HCT116 (cell line): ENCODE measurements at regions not wholly inside any gene's neighbourhood (a gene's known extent, or its start where the extent isn't known, plus 50 kb on each side); places are given as distances from the start of the nearest gene placed in this dataset.

ENCODE experiments used
- ATAC-seq: fragments of 200-7000 bp; cut with Tn5 transposase; 2 replicates; pipeline ENCODE4 v1.9.1; 2020; ENCODE audit warnings: mild to moderate bottlenecking, moderate library complexity
- BruUV-seq: library from RNA; stranded (reverse); fragments of 400-500 nt; replicated peaks from 2 replicates; lab custom pipeline; 2021; lab: Mats Ljungman, UMichigan
- CTCF ChIA-PET: fragments of 300-600 bp; sonication (Branson Sonifier 250); formaldehyde crosslinking; loops from one replicate; lab custom pipeline; 2021; ENCODE audit warnings: antibody characterized with exemption; lab: Charles Lee
- POLR2A ChIA-PET: fragments of 300-600, 350-600 bp; sonication (Branson Sonifier 250); formaldehyde crosslinking; loops from one replicate; lab custom pipeline; 2021; ENCODE audit warnings: antibody characterized with exemption; lab: Charles Lee
- RAD21 ChIA-PET, 2 experiments: fragments of 300-600 bp; sonication (Branson Sonifier 250); formaldehyde crosslinking; loops; one replicate each; lab custom pipeline; 2023; ENCODE audit warnings: low total read pairs in 2 of 2; ENCODE audit not compliant: uncharacterized antibody in 2 of 2, unreplicated experiment in 2 of 2, low non-redundant PET in 1 of 2; lab: Charles Lee
- DNase-seq: peaks from one replicate; pipeline ENCODE4 v3.0.0-alpha.2; 2010; ENCODE audit warnings: low read depth, low spot score
- H2AFZ ChIP-seq: fragments of 200-600 bp; shearing (Covaris generic), sonication (generic); 2 replicates; pipeline ENCODE4 v1.6.1; 2017; ENCODE audit warnings: low read depth, mixed run types, mixed read lengths, antibody characterized with exemption, low read length; ENCODE audit not compliant: poor library complexity, severe bottlenecking
- H3K27ac ChIP-seq: 2 replicates; pipeline ENCODE4 v1.5.1; 2012; ENCODE audit warnings: low read depth, low read length
- H3K27me3 ChIP-seq: fragments of 200-600 bp; sonication (generic); 2 replicates; pipeline ENCODE4 v1.6.1; 2016; ENCODE audit warnings: mixed run types, low read length, mixed read lengths; ENCODE audit not compliant: insufficient read depth
- H3K36me3 ChIP-seq, 2 experiments: fragments of 200-500 bp in 1 of 2; fragments of 200-600 bp in 1 of 2; sonication (Bioruptor generic) in 1 of 2; sonication (generic) in 1 of 2; 2 replicates each; pipeline versions ENCODE4 v1.5.1 to v1.6.1; 2014 to 2016; ENCODE audit warnings: low read length in 2 of 2, inconsistent platforms in 1 of 2, mixed read lengths in 1 of 2, mixed run types in 1 of 2; ENCODE audit not compliant: insufficient read depth in 2 of 2, control insufficient read depth in 1 of 2
- H3K4me1 ChIP-seq, 2 experiments: fragments of 200-600 bp in 1 of 2; sonication (generic) in 1 of 2; 2 replicates each; pipeline versions ENCODE4 v1.5.1 to v1.6.1; 2012 to 2017; ENCODE audit warnings: low read length in 2 of 2, inconsistent platforms in 1 of 2, mild to moderate bottlenecking in 1 of 2, mixed read lengths in 1 of 2, mixed run types in 1 of 2, moderate library complexity in 1 of 2; ENCODE audit not compliant: insufficient read depth in 2 of 2, control insufficient read depth in 1 of 2
- H3K4me2 ChIP-seq: fragments of 200-600 bp; sonication (generic); 2 replicates; pipeline ENCODE4 v1.6.1; 2017; ENCODE audit warnings: mixed run types, low read length, mixed read lengths
- H3K4me3 ChIP-seq, 2 experiments: fragments of 200-600 bp in 1 of 2; sonication (generic) in 1 of 2; replicated peaks in 1 of 2; 2 replicates each; pipeline ENCODE4 v1.5.1; 2011 to 2016; ENCODE audit warnings: low read length in 2 of 2, control low read depth in 1 of 2, low read depth in 1 of 2, mild to moderate bottlenecking in 1 of 2, mixed read lengths in 1 of 2, mixed run types in 1 of 2
- H3K79me2 ChIP-seq: fragments of 200-600 bp; sonication (generic); 2 replicates; pipeline ENCODE4 v1.6.1; 2017; ENCODE audit warnings: mild to moderate bottlenecking, mixed run types, low read length, moderate library complexity, mixed read lengths; ENCODE audit not compliant: insufficient read depth
- H3K9ac ChIP-seq: fragments of 200-600 bp; sonication (generic); 2 replicates; pipeline ENCODE4 v1.6.1; 2016; ENCODE audit warnings: low read length, mixed read lengths
- H3K9me2 ChIP-seq: fragments of 200-600 bp; sonication (generic), shearing (Covaris generic); 2 replicates; pipeline ENCODE4 v1.6.1; 2017; ENCODE audit warnings: mixed run types, mild to moderate bottlenecking, moderate library complexity; ENCODE audit not compliant: insufficient read depth
- H3K9me3 ChIP-seq, 2 experiments: fragments of 200-500 bp in 1 of 2; fragments of 200-600 bp in 1 of 2; sonication (Bioruptor generic) in 1 of 2; sonication (generic) in 1 of 2; 2 replicates each; pipeline ENCODE4 v1.6.1; 2014 to 2017; ENCODE audit warnings: low read length in 2 of 2, mixed read lengths in 2 of 2, inconsistent platforms in 1 of 2, low read depth in 1 of 2, mild to moderate bottlenecking in 1 of 2, mixed run types in 1 of 2, moderate library complexity in 1 of 2; ENCODE audit not compliant: control insufficient read depth in 1 of 2, insufficient read depth in 1 of 2
- H4K20me1 ChIP-seq: fragments of 200-600 bp; sonication (generic), shearing (Covaris generic); 2 replicates; pipeline ENCODE4 v1.6.1; 2017; ENCODE audit warnings: mixed run types, mild to moderate bottlenecking, moderate library complexity; ENCODE audit not compliant: insufficient read depth
- CBX3 ChIP-seq: IDR thresholded peaks from 2 replicates; pipeline ENCODE4 v1.6.1; 2012; ENCODE audit warnings: low read depth
- CEBPB ChIP-seq: IDR thresholded peaks from 2 replicates; pipeline ENCODE4 v1.6.1; 2012; ENCODE audit warnings: low read depth
- EZH2 ChIP-seq: fragments of 200-600 bp; sonication (generic); IDR thresholded peaks from 2 replicates; pipeline ENCODE4 v1.6.1; 2017; ENCODE audit warnings: antibody characterized with exemption, mixed run types
- SRF ChIP-seq: IDR thresholded peaks from 2 replicates; pipeline ENCODE4 v1.6.1; 2012; ENCODE audit warnings: low read depth
- TCF7L2 ChIP-seq: IDR thresholded peaks from 2 replicates; pipeline ENCODE4 v1.7.0; 2011; ENCODE audit warnings: borderline replicate concordance, inconsistent platforms; ENCODE audit not compliant: insufficient read depth, insufficient read length; ENCODE audit errors: extremely low read depth
- YY1 ChIP-seq: IDR thresholded peaks from 2 replicates; pipeline ENCODE4 v1.6.1; 2011; ENCODE audit warnings: low read length, low read depth, moderate library complexity, mild to moderate bottlenecking; ENCODE audit not compliant: insufficient replicate concordance; ENCODE audit errors: extremely low read depth
- ZFX ChIP-seq: fragments of 450-650 bp; IDR thresholded peaks from 2 replicates; pipeline ENCODE4 v1.6.1; 2017
- intact Hi-C: fragments of 100-400 bp; cut with micrococcal nuclease; formaldehyde crosslinking; loops from 2 replicates; pipeline ENCODE4 v1.10.0; 2022
- TF ChIP-seq, protein P1 (sequence below), 3 experiments: fragments of 200-600 bp in 1 of 3; sonication (generic) in 1 of 3; IDR thresholded peaks in 2 of 3; conservative IDR thresholded peaks in 1 of 3; 2 replicates each; pipeline ENCODE4 v1.5.1; 2012 to 2017; ENCODE audit warnings: low read depth in 2 of 3, low read length in 2 of 3, antibody characterized with exemption in 1 of 3, borderline replicate concordance in 1 of 3, control low read depth in 1 of 3, mild to moderate bottlenecking in 1 of 3, mixed read lengths in 1 of 3, mixed run types in 1 of 3, moderate library complexity in 1 of 3; ENCODE audit not compliant: insufficient read depth in 1 of 3
- TF ChIP-seq, protein P2 (sequence below): IDR thresholded peaks from 2 replicates; pipeline ENCODE4 v1.6.1; 2012; ENCODE audit warnings: low read depth
- TF ChIP-seq, protein P3 (sequence below): IDR thresholded peaks from 2 replicates; pipeline ENCODE4 v1.6.1; 2012

DNA sequence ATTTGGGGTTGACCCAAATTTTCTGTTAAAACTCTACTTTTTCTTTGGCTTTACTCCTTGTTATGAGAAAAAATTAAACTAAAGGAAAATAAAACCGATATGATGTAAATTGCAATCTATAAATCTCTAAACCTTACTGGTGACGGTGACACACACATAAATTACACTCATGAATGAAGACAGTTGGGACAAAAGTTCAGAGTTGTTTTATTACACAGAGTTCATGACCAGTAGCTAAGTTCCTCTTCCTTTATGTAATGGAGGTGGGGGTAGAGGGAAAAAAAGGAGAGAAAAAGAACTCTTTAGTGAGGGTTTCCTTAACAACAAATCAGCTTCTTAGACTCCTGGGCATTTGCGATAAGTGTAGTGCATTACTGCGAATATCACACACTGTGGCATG is 220.7 kb downstream of the KCNJ2 start:
- Histone ChIP-seq H3K9me3 (peaks cover 0 to 3% of the 10 kb centered on the region in 2 experiments; a peak in 1 of 4 replicates), H3K4me2 (no peak overlapping the region), H3K4me3 (no peak overlapping the region), H3K79me2 (no peaks in the 10 kb centered on the region), H2AFZ (no peak overlapping the region), H3K9me2 (no peaks in the 10 kb centered on the region), H3K27ac (no peak overlapping the region), H4K20me1 (no peaks in the 10 kb centered on the region), H3K36me3 (no peaks in the 10 kb centered on the region), H3K4me1 (no peaks in the 10 kb centered on the region), H3K27me3 (no peaks in the 10 kb centered on the region), H3K9ac (no peak overlapping the region)
- RAD21 ChIA-PET, result no interaction called here
- ATAC-seq, result no peak
- BruUV-seq, result no TSS peak
- no peak for DNase-seq
- CTCF ChIA-PET, result no interaction called here
- TF ChIP-seq SRF, result no peak
- TF ChIP-seq, protein P1, sequence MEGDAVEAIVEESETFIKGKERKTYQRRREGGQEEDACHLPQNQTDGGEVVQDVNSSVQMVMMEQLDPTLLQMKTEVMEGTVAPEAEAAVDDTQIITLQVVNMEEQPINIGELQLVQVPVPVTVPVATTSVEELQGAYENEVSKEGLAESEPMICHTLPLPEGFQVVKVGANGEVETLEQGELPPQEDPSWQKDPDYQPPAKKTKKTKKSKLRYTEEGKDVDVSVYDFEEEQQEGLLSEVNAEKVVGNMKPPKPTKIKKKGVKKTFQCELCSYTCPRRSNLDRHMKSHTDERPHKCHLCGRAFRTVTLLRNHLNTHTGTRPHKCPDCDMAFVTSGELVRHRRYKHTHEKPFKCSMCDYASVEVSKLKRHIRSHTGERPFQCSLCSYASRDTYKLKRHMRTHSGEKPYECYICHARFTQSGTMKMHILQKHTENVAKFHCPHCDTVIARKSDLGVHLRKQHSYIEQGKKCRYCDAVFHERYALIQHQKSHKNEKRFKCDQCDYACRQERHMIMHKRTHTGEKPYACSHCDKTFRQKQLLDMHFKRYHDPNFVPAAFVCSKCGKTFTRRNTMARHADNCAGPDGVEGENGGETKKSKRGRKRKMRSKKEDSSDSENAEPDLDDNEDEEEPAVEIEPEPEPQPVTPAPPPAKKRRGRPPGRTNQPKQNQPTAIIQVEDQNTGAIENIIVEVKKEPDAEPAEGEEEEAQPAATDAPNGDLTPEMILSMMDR (IDR thresholded peaks at IDR 0.05 in 2 of 3, conservative IDR thresholded peaks at IDR 0.05 in 1 of 3; ENCODE audit: borderline replicate concordance in 1 of 3, insufficient read depth in 1 of 3, low read depth in 2 of 3, low read length in 2 of 3), result no peak
- no peak for TF ChIP-seq CBX3
- no peak for TF ChIP-seq EZH2
- TF ChIP-seq TCF7L2, result no peak
- TF ChIP-seq, protein P2, sequence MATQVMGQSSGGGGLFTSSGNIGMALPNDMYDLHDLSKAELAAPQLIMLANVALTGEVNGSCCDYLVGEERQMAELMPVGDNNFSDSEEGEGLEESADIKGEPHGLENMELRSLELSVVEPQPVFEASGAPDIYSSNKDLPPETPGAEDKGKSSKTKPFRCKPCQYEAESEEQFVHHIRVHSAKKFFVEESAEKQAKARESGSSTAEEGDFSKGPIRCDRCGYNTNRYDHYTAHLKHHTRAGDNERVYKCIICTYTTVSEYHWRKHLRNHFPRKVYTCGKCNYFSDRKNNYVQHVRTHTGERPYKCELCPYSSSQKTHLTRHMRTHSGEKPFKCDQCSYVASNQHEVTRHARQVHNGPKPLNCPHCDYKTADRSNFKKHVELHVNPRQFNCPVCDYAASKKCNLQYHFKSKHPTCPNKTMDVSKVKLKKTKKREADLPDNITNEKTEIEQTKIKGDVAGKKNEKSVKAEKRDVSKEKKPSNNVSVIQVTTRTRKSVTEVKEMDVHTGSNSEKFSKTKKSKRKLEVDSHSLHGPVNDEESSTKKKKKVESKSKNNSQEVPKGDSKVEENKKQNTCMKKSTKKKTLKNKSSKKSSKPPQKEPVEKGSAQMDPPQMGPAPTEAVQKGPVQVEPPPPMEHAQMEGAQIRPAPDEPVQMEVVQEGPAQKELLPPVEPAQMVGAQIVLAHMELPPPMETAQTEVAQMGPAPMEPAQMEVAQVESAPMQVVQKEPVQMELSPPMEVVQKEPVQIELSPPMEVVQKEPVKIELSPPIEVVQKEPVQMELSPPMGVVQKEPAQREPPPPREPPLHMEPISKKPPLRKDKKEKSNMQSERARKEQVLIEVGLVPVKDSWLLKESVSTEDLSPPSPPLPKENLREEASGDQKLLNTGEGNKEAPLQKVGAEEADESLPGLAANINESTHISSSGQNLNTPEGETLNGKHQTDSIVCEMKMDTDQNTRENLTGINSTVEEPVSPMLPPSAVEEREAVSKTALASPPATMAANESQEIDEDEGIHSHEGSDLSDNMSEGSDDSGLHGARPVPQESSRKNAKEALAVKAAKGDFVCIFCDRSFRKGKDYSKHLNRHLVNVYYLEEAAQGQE, result no peak
- no peak for TF ChIP-seq YY1
- TF ChIP-seq, protein P3, sequence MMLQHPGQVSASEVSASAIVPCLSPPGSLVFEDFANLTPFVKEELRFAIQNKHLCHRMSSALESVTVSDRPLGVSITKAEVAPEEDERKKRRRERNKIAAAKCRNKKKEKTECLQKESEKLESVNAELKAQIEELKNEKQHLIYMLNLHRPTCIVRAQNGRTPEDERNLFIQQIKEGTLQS, result no peak
- no peak for TF ChIP-seq ZFX
- no peak for TF ChIP-seq CEBPB
- POLR2A ChIA-PET, result no interaction called here
- intact Hi-C loops, result no loop called here
